KBM-7 (cell line): ENCODE measurements at regions not wholly inside any gene's neighbourhood (a gene's known extent, or its start where the extent isn't known, plus 50 kb on each side); places are given as distances from the start of the nearest gene placed in this dataset.

Experiments used
- DNase-seq: peaks from one replicate; pipeline ENCODE4 v3.0.0-alpha.2; 2015
- in situ Hi-C: fragments of 300-500 bp; cut with MboI; formaldehyde crosslinking; loops from 2 replicates; pipeline ENCODE4 v1.14.3; 2020; ENCODE audit warnings: low sequenced_read_pairs, low pct_unique_long_range_greater_than_20kb, mixed read lengths

- no peak for DNase-seq
- in situ Hi-C loops, result no loop called here
Observed at GRCh38 chr1:17925290-17926237, 170.4 kb downstream of the ACTL8 start.

GRCh38 chr1:17926906-17927305 lies 171.8 kb downstream of the ACTL8 start:
- DNase-seq, result no peak

GRCh38 chr1:17927952-17928351 lies 172.8 kb downstream of the ACTL8 start:
- DNase-seq, result no peak
- in situ Hi-C loops, result no loop called here

More at GRCh38 chr1:17926906-17927305, 171.8 kb downstream of the ACTL8 start:
- in situ Hi-C loops, result no loop called here

GRCh38 chr1:17929224-17929623 lies 174.1 kb downstream of the ACTL8 start:
- in situ Hi-C loops, result no loop called here
- no peak for DNase-seq

GRCh38 chr1:17930635-17931034 lies 175.5 kb downstream of the ACTL8 start:
- no peak for DNase-seq
- in situ Hi-C loops, result no loop called here

GRCh38 chr1:17932164-17932563 lies 175.4 kb upstream of the IGSF21 start:
- DNase-seq, result no peak
- in situ Hi-C loops, result no loop called here

GRCh38 chr1:17933501-17933900 lies 174.1 kb upstream of the IGSF21 start:
- in situ Hi-C loops, result no loop called here
- no peak for DNase-seq

GRCh38 chr1:17933971-17934370 lies 173.6 kb upstream of the IGSF21 start:
- in situ Hi-C loops, result no loop called here
- no peak for DNase-seq

GRCh38 chr1:17935230-17935629 lies 172.4 kb upstream of the IGSF21 start:
- in situ Hi-C loops, result no loop called here
- no peak for DNase-seq

GRCh38 chr1:17941431-17942189 lies 166.0 kb upstream of the IGSF21 start:
- in situ Hi-C loops, result no loop called here
- no peak for DNase-seq

- in situ Hi-C loops, result no loop called here
Observed at GRCh38 chr1:17943506-17943905, 164.1 kb upstream of the IGSF21 start.

GRCh38 chr1:17944646-17945045 lies 163.0 kb upstream of the IGSF21 start:
- in situ Hi-C loops, result no loop called here
- no peak for DNase-seq

More at GRCh38 chr1:17943506-17943905, 164.1 kb upstream of the IGSF21 start:
- no peak for DNase-seq

- in situ Hi-C loops, result no loop called here
- no peak for DNase-seq
Observed at GRCh38 chr1:17946434-17946833, 161.2 kb upstream of the IGSF21 start.

GRCh38 chr1:17948594-17948993 lies 159.0 kb upstream of the IGSF21 start:
- in situ Hi-C loops, result no loop called here
- no peak for DNase-seq

- DNase-seq, result no peak
Observed at GRCh38 chr1:17949511-17949910, 158.1 kb upstream of the IGSF21 start.

GRCh38 chr1:17950728-17951127 lies 156.9 kb upstream of the IGSF21 start:
- DNase-seq, result no peak
- in situ Hi-C loops, result no loop called here

More at GRCh38 chr1:17949511-17949910, 158.1 kb upstream of the IGSF21 start:
- in situ Hi-C loops, result no loop called here

- in situ Hi-C loops, result no loop called here
- no peak for DNase-seq
Observed at GRCh38 chr1:17952506-17952905, 155.1 kb upstream of the IGSF21 start.

GRCh38 chr1:17953921-17954320 lies 153.7 kb upstream of the IGSF21 start:
- in situ Hi-C loops, result no loop called here
- no peak for DNase-seq

- no peak for DNase-seq
- in situ Hi-C loops, result no loop called here
Observed at GRCh38 chr1:17955302-17956285, 152.0 kb upstream of the IGSF21 start.
